DND-41 (cell line): ENCODE measurements at regions not wholly inside any gene's neighbourhood (a gene's known extent, or its start where the extent isn't known, plus 50 kb on each side); places are given as distances from the start of the nearest gene placed in this dataset.

Experiments
- CTCF ChIP-seq: IDR thresholded peaks from 2 replicates; pipeline ENCODE4 v1.5.1; 2012; ENCODE audit warnings: borderline replicate concordance, low read length, moderate library complexity, mild to moderate bottlenecking; ENCODE audit not compliant: poor library complexity, severe bottlenecking; ENCODE audit errors: extremely low read depth
- EZH2 ChIP-seq: IDR thresholded peaks from 3 replicates; pipeline ENCODE4 v1.6.1; 2012; ENCODE audit warnings: borderline replicate concordance, low read depth, mild to moderate bottlenecking, moderate library complexity, low read length, inconsistent platforms; ENCODE audit not compliant: severe bottlenecking

GRCh38 chr1:229047840-229048620 lies 222.9 kb upstream of the RAB4A start:
- no peak for TF ChIP-seq CTCF
- TF ChIP-seq EZH2 = no peak
